Colonic mucosa (tissue), 4 donors: ENCODE measurements at regions not wholly inside any gene's neighbourhood (a gene's known extent, or its start where the extent isn't known, plus 50 kb on each side); places are given as distances from the start of the nearest gene placed in this dataset.

Experiments
- DNase-seq: peaks from one replicate; pipeline ENCODE4 v3.0.0-alpha.2; 2020
- H3K27ac ChIP-seq: fragments of 200-600 bp; one replicate; pipeline ENCODE4 v1.8.0; 2021
- H3K27me3 ChIP-seq: fragments of 200-600 bp; one replicate; pipeline ENCODE4 v1.8.0; 2021
- H3K36me3 ChIP-seq: fragments of 200-600 bp; one replicate; pipeline ENCODE4 v1.8.0; 2021
- H3K4me1 ChIP-seq: fragments of 200-600 bp; one replicate; pipeline ENCODE4 v1.8.0; 2021; ENCODE audit warnings: mild to moderate bottlenecking
- H3K4me3 ChIP-seq: fragments of 200-600 bp; one replicate; pipeline ENCODE4 v1.8.0; 2021
- H3K9ac ChIP-seq, 2 donors: one replicate each; pipeline ENCODE4 v1.7.0; 2013; ENCODE audit warnings: control low read depth in 2 of 2, low read depth in 2 of 2, low read length in 2 of 2
- H3K9me3 ChIP-seq: fragments of 200-600 bp; one replicate; pipeline ENCODE4 v1.8.0; 2021
- CTCF ChIP-seq: fragments of 200-600 bp; IDR thresholded peaks from one replicate; pipeline ENCODE4 v1.8.0; 2022; ENCODE audit warnings: antibody characterized with exemption, mild to moderate bottlenecking
- intact Hi-C: fragments of 100-400 bp; cut with DNase I; formaldehyde crosslinking; loops from one replicate; pipeline ENCODE4 v1.14.1; 2022
- donor health status: healthy.
- donor health status: DM: no; HTN: no; CAD: no.
- donor health status: DM: no; HTN: no; CAD: no.

- Histone ChIP-seq H3K9ac (no peak overlapping the region), H3K9me3 (no peaks in the 10 kb centered on the region), H3K36me3 (no peaks in the 10 kb centered on the region), H3K4me1 (no peaks in the 10 kb centered on the region), H3K27me3 (no peaks in the 10 kb centered on the region), H3K27ac (no peak overlapping the region), H3K4me3 (no peak overlapping the region)
- no peak for DNase-seq
- TF ChIP-seq CTCF = no peak
- intact Hi-C loops = no loop called here
Observed at GRCh38 chr1:103208844-103209243, 100.5 kb upstream of the COL11A1 start.

GRCh38 chr1:103199001-103199400 is 90.7 kb upstream of the COL11A1 start:
- Histone ChIP-seq H3K27ac (no peak overlapping the region), H3K9me3 (no peaks in the 10 kb centered on the region), H3K4me1 (no peaks in the 10 kb centered on the region), H3K4me3 (no peak overlapping the region), H3K36me3 (no peaks in the 10 kb centered on the region), H3K27me3 (no peaks in the 10 kb centered on the region), H3K9ac (no peak overlapping the region)
- intact Hi-C loops = no loop called here
- no peak for DNase-seq
- TF ChIP-seq CTCF = no peak

- H3K9ac ChIP-seq = no peak overlapping the region
- no peaks in the 10 kb centered on the region for H3K4me1 ChIP-seq
- H3K9me3 ChIP-seq = no peaks in the 10 kb centered on the region
- H3K27ac ChIP-seq = no peak overlapping the region
- intact Hi-C loops = no loop called here
- H3K4me3 ChIP-seq = no peak overlapping the region
- no peaks in the 10 kb centered on the region for H3K27me3 ChIP-seq
- no peak for DNase-seq
- no peak for TF ChIP-seq CTCF
- no peaks in the 10 kb centered on the region for H3K36me3 ChIP-seq
Observed at GRCh38 chr1:103198076-103198475, 89.8 kb upstream of the COL11A1 start.

GRCh38 chr1:103197216-103197615 is 88.9 kb upstream of the COL11A1 start:
- Histone ChIP-seq H3K4me1 (no peaks in the 10 kb centered on the region), H3K9me3 (no peaks in the 10 kb centered on the region), H3K9ac (no peak overlapping the region), H3K27me3 (no peaks in the 10 kb centered on the region), H3K27ac (no peak overlapping the region), H3K36me3 (no peaks in the 10 kb centered on the region), H3K4me3 (no peak overlapping the region)
- no peak for TF ChIP-seq CTCF
- DNase-seq = no peak
- intact Hi-C loops = no loop called here

GRCh38 chr1:103194984-103195383 is 86.7 kb upstream of the COL11A1 start:
- no peak for DNase-seq
- Histone ChIP-seq H3K9me3 (no peaks in the 10 kb centered on the region), H3K36me3 (no peaks in the 10 kb centered on the region), H3K4me1 (no peaks in the 10 kb centered on the region), H3K27me3 (no peaks in the 10 kb centered on the region), H3K4me3 (no peak overlapping the region), H3K9ac (no peak overlapping the region), H3K27ac (no peak overlapping the region)
- intact Hi-C loops = no loop called here
- TF ChIP-seq CTCF = no peak

- TF ChIP-seq CTCF = no peak
- no peak overlapping the region for H3K9ac ChIP-seq
- no peak overlapping the region for H3K27ac ChIP-seq
- no peak overlapping the region for H3K4me3 ChIP-seq
- H3K9me3 ChIP-seq = no peaks in the 10 kb centered on the region
- no peak for DNase-seq
- H3K36me3 ChIP-seq = no peaks in the 10 kb centered on the region
- no peaks in the 10 kb centered on the region for H3K27me3 ChIP-seq
- intact Hi-C loops = no loop called here
- no peaks in the 10 kb centered on the region for H3K4me1 ChIP-seq
Observed at GRCh38 chr1:103194060-103194459, 85.7 kb upstream of the COL11A1 start.
